ENCODE measurements at regions not wholly inside any gene's neighbourhood (a gene's known extent, or its start where the extent isn't known, plus 50 kb on each side); places are given as distances from the start of the nearest gene placed in this dataset.
A peak's percentile ranks its signal among the peaks of the same experiment; 100 is the strongest.

- no peak for DNase-seq
Measured at GRCh38 chr13:40083841-40084240, 428.4 kb downstream of the COG6 start.

GRCh38 chr13:40084934-40085333 lies 429.5 kb downstream of the COG6 start:
- no peak for DNase-seq

- DNase-seq, result peak; percentile 17 to 20
Measured at GRCh38 chr13:40087091-40088002, 431.9 kb downstream of the COG6 start.

- DNase-seq, result no peak
Measured at GRCh38 chr13:40094056-40094455, 438.6 kb downstream of the COG6 start.

GRCh38 chr13:40095695-40096356 lies 440.4 kb downstream of the COG6 start:
- DNase-seq, result no peak

- peak in 1 of 2 experiments; percentile 18 for DNase-seq
Measured at GRCh38 chr13:40096357-40096901, 441.0 kb downstream of the COG6 start.

- DNase-seq, result no peak
Measured at GRCh38 chr13:40098246-40098645, 442.8 kb downstream of the COG6 start.

- DNase-seq, result no peak
Measured at GRCh38 chr13:40101708-40102359, 446.4 kb downstream of the COG6 start.

- no peak for DNase-seq
Measured at GRCh38 chr13:40102360-40102727, 446.9 kb downstream of the COG6 start.

- no peak for DNase-seq
Measured at GRCh38 chr13:40102854-40103253, 447.4 kb downstream of the COG6 start.

- no peak for DNase-seq
Measured at GRCh38 chr13:40103864-40104263, 448.4 kb downstream of the COG6 start.

GRCh38 chr13:40105231-40105630 lies 449.8 kb downstream of the COG6 start:
- DNase-seq, result no peak

- DNase-seq, result no peak
Measured at GRCh38 chr13:40109351-40109844, 453.9 kb downstream of the COG6 start.

- no peak for DNase-seq
Measured at GRCh38 chr13:40113643-40114304, 458.3 kb downstream of the COG6 start.

- DNase-seq, result no peak
Measured at GRCh38 chr13:40114305-40114896, 458.9 kb downstream of the COG6 start.

- no peak for DNase-seq
Measured at GRCh38 chr13:40115426-40115825, 460.0 kb downstream of the COG6 start.

- DNase-seq, result no peak
Measured at GRCh38 chr13:40116008-40116407, 460.5 kb downstream of the COG6 start.

- no peak for DNase-seq
Measured at GRCh38 chr13:40118337-40118736, 462.9 kb downstream of the COG6 start.

- DNase-seq, result no peak
Measured at GRCh38 chr13:40119852-40120251, 464.4 kb downstream of the COG6 start.

- DNase-seq, result no peak
Measured at GRCh38 chr13:40120288-40120687, 464.8 kb downstream of the COG6 start.

- no peak for DNase-seq
Measured at GRCh38 chr13:40120781-40121180, 465.3 kb downstream of the COG6 start.

- DNase-seq, result no peak
Measured at GRCh38 chr13:40121722-40122121, 466.3 kb downstream of the COG6 start.

Measured in NCI-H1930 (cell line).